ENCODE measurements at regions not wholly inside any gene's neighbourhood (a gene's known extent, or its start where the extent isn't known, plus 50 kb on each side); places are given as distances from the start of the nearest gene placed in this dataset.
"Not testable (repeated sequence)": the region's sequence is repeated elsewhere in the genome, so short reads cannot be mapped to it uniquely, and the experiment has no call there.

- DNase-seq: no peak
Observed at GRCh38 chr5:124538931-124539330, 207.5 kb downstream of the ZNF608 start.

- no peak for DNase-seq
Observed at GRCh38 chr5:124538191-124538590, 208.2 kb downstream of the ZNF608 start.

- DNase-seq: no peak
Observed at GRCh38 chr5:124537522-124537921, 208.9 kb downstream of the ZNF608 start.

GRCh38 chr5:124537107-124537506 is 209.3 kb downstream of the ZNF608 start:
- no peak for DNase-seq

- no peak for DNase-seq
Observed at GRCh38 chr5:124536333-124536732, 210.1 kb downstream of the ZNF608 start.

- no peak for DNase-seq
Observed at GRCh38 chr5:124530916-124531315, 215.5 kb downstream of the ZNF608 start.

- DNase-seq: no peak
Observed at GRCh38 chr5:124528838-124529237, 217.6 kb downstream of the ZNF608 start.

- DNase-seq: no peak
Observed at GRCh38 chr5:124527220-124527991, 219.0 kb downstream of the ZNF608 start.

GRCh38 chr5:124526079-124526478 is 220.4 kb downstream of the ZNF608 start:
- not testable (repeated sequence) for DNase-seq

- no peak for DNase-seq
Observed at GRCh38 chr5:124524552-124525232, 221.7 kb downstream of the ZNF608 start.

- DNase-seq: no peak
Observed at GRCh38 chr5:124523897-124524296, 222.5 kb downstream of the ZNF608 start.

- no peak for DNase-seq
Observed at GRCh38 chr5:124522992-124523391, 223.4 kb downstream of the ZNF608 start.

GRCh38 chr5:124521461-124522230 is 224.8 kb downstream of the ZNF608 start:
- DNase-seq: no peak

GRCh38 chr5:124519396-124519795 is 227.0 kb downstream of the ZNF608 start:
- DNase-seq: no peak

- DNase-seq: no peak
Observed at GRCh38 chr5:124516567-124516966, 229.9 kb downstream of the ZNF608 start.

- DNase-seq: no peak
Observed at GRCh38 chr5:124515497-124516245, 230.8 kb downstream of the ZNF608 start.

GRCh38 chr5:124514956-124515355 is 231.5 kb downstream of the ZNF608 start:
- no peak for DNase-seq

GRCh38 chr5:124512952-124513632 is 233.3 kb downstream of the ZNF608 start:
- no peak for DNase-seq

- no peak for DNase-seq
Observed at GRCh38 chr5:124512236-124512635, 234.2 kb downstream of the ZNF608 start.

- no peak for DNase-seq
Observed at GRCh38 chr5:124511791-124512190, 234.6 kb downstream of the ZNF608 start.

GRCh38 chr5:124507688-124508087 is 238.8 kb downstream of the ZNF608 start:
- DNase-seq: no peak
